AG04450 (cell line): ENCODE measurements at regions not wholly inside any gene's neighbourhood (a gene's known extent, or its start where the extent isn't known, plus 50 kb on each side); places are given as distances from the start of the nearest gene placed in this dataset.
"Not testable (repeated sequence)": the region's sequence is repeated elsewhere in the genome, so short reads cannot be mapped to it uniquely, and the experiment has no call there.

Experiments used
- CTCF ChIA-PET: fragments of 300-600, 350-600 bp; formaldehyde crosslinking; extraction: SDS; loops from one replicate; lab custom pipeline; 2022; ENCODE audit warnings: antibody characterized with exemption, inconsistent platforms; lab: Charles Lee
- POLR2A ChIA-PET: fragments of 350-600 bp; formaldehyde crosslinking; extraction: SDS; loops from one replicate; lab custom pipeline; 2021; ENCODE audit warnings: antibody characterized with exemption, inconsistent platforms; lab: Yijun Ruan, JAX
- DNase-seq: peaks from one replicate; pipeline ENCODE4 v3.0.0-alpha.2; 2011; ENCODE audit warnings: low read depth, low spot score
- H3K27ac ChIP-seq: one replicate; pipeline ENCODE4 v1.5.1; 2012; ENCODE audit warnings: low read depth, low read length, control low read depth
- H3K27me3 ChIP-seq: one replicate; pipeline ENCODE4 v1.6.0; 2012; ENCODE audit warnings: low read length; ENCODE audit not compliant: control insufficient read depth, insufficient read depth
- H3K4me3 ChIP-seq: 2 replicates; pipeline ENCODE4 v1.5.1; 2011; ENCODE audit warnings: mild to moderate bottlenecking, low read depth, low read length, control low read depth
- H3K9me3 ChIP-seq: 2 replicates; pipeline ENCODE4 v1.5.1; 2012; ENCODE audit warnings: low read length; ENCODE audit not compliant: control insufficient read depth, insufficient read depth
- TF ChIP-seq, protein P1 (sequence below): IDR thresholded peaks from 2 replicates; pipeline ENCODE4 v1.5.1; 2011; ENCODE audit warnings: low read depth, low read length, control low read depth, inconsistent platforms

DNA sequence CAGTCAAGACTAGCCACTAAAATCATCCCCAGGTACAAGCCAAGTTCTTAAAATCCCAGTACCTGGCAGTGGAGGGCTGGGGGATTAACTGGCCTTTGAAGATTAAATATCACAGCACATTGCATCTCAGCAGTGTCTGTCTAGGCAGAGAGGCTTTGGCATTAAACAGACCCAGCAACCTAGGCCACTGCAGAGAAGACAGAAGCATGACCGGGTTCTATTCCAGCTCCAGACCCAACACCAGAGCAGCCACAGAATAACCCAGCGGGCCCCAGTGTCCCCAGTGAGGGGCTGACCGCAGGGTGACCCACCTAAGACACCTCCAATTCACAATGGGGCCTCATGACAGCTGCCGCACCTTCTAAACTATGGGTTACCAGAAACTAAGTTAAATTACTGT, 88.2 kb downstream of the SHANK2 start:
- H3K4me3 ChIP-seq, result no peak overlapping the region
- POLR2A ChIA-PET, result no interaction called here
- no peaks in the 10 kb centered on the region for H3K27me3 ChIP-seq
- peaks cover 14% of the 10 kb centered on the region for H3K9me3 ChIP-seq
- TF ChIP-seq, protein P1, sequence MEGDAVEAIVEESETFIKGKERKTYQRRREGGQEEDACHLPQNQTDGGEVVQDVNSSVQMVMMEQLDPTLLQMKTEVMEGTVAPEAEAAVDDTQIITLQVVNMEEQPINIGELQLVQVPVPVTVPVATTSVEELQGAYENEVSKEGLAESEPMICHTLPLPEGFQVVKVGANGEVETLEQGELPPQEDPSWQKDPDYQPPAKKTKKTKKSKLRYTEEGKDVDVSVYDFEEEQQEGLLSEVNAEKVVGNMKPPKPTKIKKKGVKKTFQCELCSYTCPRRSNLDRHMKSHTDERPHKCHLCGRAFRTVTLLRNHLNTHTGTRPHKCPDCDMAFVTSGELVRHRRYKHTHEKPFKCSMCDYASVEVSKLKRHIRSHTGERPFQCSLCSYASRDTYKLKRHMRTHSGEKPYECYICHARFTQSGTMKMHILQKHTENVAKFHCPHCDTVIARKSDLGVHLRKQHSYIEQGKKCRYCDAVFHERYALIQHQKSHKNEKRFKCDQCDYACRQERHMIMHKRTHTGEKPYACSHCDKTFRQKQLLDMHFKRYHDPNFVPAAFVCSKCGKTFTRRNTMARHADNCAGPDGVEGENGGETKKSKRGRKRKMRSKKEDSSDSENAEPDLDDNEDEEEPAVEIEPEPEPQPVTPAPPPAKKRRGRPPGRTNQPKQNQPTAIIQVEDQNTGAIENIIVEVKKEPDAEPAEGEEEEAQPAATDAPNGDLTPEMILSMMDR, result no peak
- CTCF ChIA-PET, result no interaction called here
- DNase-seq, result no peak
- H3K27ac ChIP-seq, result no peak overlapping the region

DNA sequence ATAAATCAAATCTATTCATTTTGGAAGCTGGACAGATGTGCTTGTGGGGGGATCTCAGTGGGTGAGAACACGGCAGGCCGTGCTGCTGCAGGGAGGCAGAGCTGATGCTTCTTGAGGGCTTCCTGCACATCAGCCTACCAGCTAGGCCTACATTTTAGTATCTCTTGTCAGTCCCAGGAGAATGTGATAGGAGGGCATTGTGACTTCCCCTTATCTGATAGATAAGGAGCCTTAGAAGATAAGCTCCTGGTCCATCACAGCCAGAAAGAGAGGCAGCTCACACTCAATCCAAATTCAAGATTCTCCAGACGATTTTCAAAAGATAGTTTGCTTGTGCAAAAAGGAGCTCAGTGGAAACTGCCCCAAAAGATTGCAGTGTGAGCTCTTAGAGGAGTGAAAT, 89.0 kb downstream of the SHANK2 start:
- TF ChIP-seq, protein P1, result no peak
- no peaks in the 10 kb centered on the region for H3K27me3 ChIP-seq
- POLR2A ChIA-PET, result no interaction called here
- CTCF ChIA-PET, result no interaction called here
- H3K4me3 ChIP-seq, result no peak overlapping the region
- H3K9me3 ChIP-seq, result peaks cover 14% of the 10 kb centered on the region
- no peak overlapping the region for H3K27ac ChIP-seq
- no peak for DNase-seq

DNA sequence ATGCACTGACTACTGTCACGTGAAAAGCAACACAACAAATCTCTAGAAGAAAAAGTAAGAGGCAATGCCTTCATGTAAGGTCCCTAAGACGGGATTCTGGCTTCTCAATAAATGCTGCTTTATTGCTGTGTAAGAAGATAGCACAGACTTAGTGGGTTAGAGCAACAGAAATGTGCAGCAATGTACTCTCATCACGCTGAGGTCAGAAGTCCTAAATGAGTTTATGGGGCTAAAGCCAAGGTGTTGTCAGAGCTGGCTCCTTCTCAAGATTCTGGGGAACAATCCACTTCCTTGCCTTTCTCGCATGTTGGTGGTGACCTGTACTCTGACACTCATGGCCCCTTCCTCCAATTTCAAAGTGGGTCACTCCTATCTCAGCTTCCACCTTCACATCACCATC, 93.4 kb downstream of the SHANK2 start:
- POLR2A ChIA-PET, result no interaction called here
- peaks cover 11% of the 10 kb centered on the region for H3K9me3 ChIP-seq
- no peaks in the 10 kb centered on the region for H3K27me3 ChIP-seq
- no peak overlapping the region for H3K4me3 ChIP-seq
- CTCF ChIA-PET, result no interaction called here
- TF ChIP-seq, protein P1, result no peak
- no peak for DNase-seq
- no peak overlapping the region for H3K27ac ChIP-seq

DNA sequence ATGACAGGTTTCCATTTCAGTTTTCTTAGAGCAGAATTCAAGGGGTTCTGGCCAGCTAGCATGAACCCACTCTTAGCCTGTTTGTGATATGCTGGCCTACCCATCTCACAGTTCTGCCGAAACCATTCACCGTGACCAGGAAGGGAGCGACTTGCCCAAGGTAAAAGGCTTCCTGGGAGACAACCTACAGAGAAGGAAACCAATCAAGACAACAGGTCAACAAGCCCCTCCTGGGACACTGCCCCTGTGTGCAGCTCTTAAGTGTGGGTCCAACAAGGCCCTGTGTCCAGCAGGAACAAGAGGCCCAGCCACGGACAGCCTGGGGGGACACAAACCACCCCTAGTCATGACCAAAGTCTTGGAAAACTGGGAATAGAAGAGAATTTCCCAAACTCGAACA, 94.7 kb downstream of the SHANK2 start:
- not testable (repeated sequence) for H3K27ac ChIP-seq

DNA sequence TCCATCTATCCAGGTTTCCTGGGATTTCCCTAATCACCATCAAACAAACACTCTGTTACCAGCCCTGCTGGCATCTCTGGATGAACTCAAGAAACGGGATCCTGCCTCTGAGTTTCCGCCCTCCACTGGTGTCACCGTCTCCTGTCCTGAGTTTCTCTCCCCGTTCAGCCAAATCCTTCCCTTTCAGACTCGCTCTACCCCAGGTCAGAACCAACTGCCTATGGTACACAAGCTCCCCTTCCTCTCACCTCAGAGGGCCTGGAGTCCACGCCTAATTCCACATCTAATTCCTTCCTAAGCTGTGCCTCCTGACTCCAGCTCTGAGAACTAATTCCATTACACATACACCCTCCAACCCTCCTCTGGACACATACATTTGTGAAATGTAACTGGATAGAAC, 96.1 kb downstream of the SHANK2 start:
- H3K4me3 ChIP-seq, result no peak overlapping the region
- H3K27me3 ChIP-seq, result no peaks in the 10 kb centered on the region
- CTCF ChIA-PET, result no interaction called here
- no peak overlapping the region for H3K27ac ChIP-seq
- peaks cover 21% of the 10 kb centered on the region for H3K9me3 ChIP-seq
- POLR2A ChIA-PET, result no interaction called here
- TF ChIP-seq, protein P1, result no peak
- DNase-seq, result no peak

More for the DNA sequence above, 94.7 kb downstream of the SHANK2 start:
- POLR2A ChIA-PET, DNase-seq, H3K27me3 ChIP-seq, CTCF ChIA-PET, H3K4me3 ChIP-seq: not testable (repeated sequence)
- H3K9me3 ChIP-seq, result peaks cover 11% of the 10 kb centered on the region

DNA sequence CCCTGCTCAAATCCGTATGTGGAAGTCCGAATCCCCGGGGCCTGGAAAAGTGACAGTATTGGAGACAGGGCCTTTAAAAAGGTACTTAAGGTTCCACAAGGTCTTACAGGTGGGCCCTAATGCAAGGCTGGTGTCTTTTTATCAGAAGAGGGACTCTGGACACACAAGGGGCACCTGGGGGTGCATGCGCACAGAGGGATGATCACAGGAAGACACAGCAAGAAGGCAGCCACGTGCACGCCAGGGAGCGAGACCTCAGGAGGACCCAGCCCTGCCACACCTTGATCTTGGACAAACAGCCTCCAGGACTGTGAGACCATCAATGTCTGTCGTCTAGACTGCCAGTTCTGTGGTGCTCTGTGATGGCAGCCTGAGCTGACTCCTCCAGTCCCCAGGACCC, 96.5 kb downstream of the SHANK2 start:
- no peak for DNase-seq
- TF ChIP-seq, protein P1, result no peak
- CTCF ChIA-PET, result no interaction called here
- POLR2A ChIA-PET, result no interaction called here
- H3K27ac ChIP-seq, result no peak overlapping the region
- peaks cover 25% of the 10 kb centered on the region for H3K9me3 ChIP-seq
- H3K27me3 ChIP-seq, result no peaks in the 10 kb centered on the region
- no peak overlapping the region for H3K4me3 ChIP-seq
